ENCODE measurements at regions not wholly inside any gene's neighbourhood (a gene's known extent, or its start where the extent isn't known, plus 50 kb on each side); places are given as distances from the start of the nearest gene placed in this dataset.
"Not testable (repeated sequence)": the region's sequence is repeated elsewhere in the genome, so short reads cannot be mapped to it uniquely, and the experiment has no call there.

DNA sequence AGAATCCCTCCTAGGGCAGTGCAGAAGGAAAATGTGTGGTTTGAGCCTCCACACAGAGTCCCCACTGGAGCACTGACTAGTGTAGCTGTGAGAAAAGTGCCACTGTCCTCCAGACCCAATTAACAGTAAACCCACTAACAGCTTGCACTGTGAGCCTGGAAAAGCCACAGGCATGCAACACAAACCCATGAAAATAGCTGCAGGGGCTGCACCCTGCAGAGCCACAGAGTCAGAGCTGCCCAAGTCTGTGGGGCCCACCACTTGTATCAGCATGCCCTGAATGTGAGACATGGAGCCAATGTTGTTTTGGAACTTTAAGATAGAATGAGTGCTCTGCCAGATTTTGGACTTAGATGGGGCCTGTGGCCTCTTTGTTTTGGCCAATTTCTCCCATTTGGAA, 119.8 kb upstream of the CDH9 start:
- Mint-ChIP-seq H3K36me3 (no peaks in the 10 kb centered on the region), H3K27ac (no peak overlapping the region), H3K27me3 (no peaks in the 10 kb centered on the region), H3K4me1 (no peaks in the 10 kb centered on the region), H3K4me3 (no peak overlapping the region), H3K9me3 (peaks cover 14% of the 10 kb centered on the region)
- DNase-seq: no peak

DNA sequence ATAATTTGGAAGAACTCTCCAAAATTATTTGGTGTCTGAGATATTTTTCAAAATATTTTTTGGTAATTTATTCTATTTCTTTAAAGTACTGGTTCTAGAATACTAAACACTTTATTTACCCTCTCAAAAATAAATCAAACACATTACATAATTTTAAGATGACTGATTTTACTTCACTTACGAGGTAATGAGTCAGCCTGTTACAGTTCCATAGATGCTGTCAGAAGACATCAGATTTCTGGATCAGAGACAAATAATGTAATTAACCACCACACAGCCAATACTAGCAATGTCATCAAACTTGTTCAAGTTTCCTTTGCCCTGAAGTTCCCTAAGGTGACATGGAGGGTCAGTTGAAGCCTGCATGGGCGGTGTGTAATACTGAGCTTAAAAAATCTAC, 106.1 kb upstream of the CDH9 start:
- Mint-ChIP-seq H3K27me3 (no peaks in the 10 kb centered on the region), H3K4me1 (no peaks in the 10 kb centered on the region), H3K4me3 (no peak overlapping the region), H3K9me3 (peaks cover 4% of the 10 kb centered on the region), H3K36me3 (no peaks in the 10 kb centered on the region), H3K27ac (no peak overlapping the region)
- DNase-seq: no peak

- DNase-seq: no peak
- Mint-ChIP-seq H3K27me3 (no peaks in the 10 kb centered on the region), H3K36me3 (no peaks in the 10 kb centered on the region), H3K4me1 (no peaks in the 10 kb centered on the region), H3K9me3 (peaks cover 7% of the 10 kb centered on the region), H3K27ac (no peak overlapping the region), H3K4me3 (no peak overlapping the region)
Measured at GRCh38 chr5:27140831-27141230, 102.4 kb upstream of the CDH9 start.

- H3K4me1 Mint-ChIP-seq: no peaks in the 10 kb centered on the region
- H3K27ac Mint-ChIP-seq: no peak overlapping the region
- peaks cover 3% of the 10 kb centered on the region for H3K9me3 Mint-ChIP-seq
- no peak overlapping the region for H3K4me3 Mint-ChIP-seq
- no peak for DNase-seq
- H3K36me3 Mint-ChIP-seq: no peaks in the 10 kb centered on the region
- no peaks in the 10 kb centered on the region for H3K27me3 Mint-ChIP-seq
Measured at GRCh38 chr5:27130587-27130986, 92.2 kb upstream of the CDH9 start.

DNA sequence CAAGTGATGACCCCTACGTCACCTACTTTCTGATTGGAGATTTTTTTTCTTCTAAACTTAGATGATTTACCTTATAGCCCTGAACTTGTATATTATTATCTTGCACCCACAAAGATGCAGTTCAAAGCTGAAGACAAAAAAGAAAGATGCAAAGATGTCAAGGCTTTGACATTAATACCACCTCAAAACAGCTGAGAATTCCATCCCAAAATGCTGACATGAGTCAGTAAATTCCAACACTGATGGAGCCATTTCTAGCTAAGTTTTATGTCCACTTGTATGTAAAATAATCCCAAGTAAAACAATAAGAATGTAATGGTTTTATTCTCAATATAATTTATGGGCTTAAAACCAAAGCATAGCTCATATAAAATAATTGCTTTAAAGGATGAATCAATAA, 91.5 kb upstream of the CDH9 start:
- Mint-ChIP-seq H3K4me3 (no peak overlapping the region), H3K27me3 (no peaks in the 10 kb centered on the region), H3K4me1 (no peaks in the 10 kb centered on the region), H3K27ac (no peak overlapping the region), H3K36me3 (no peaks in the 10 kb centered on the region), H3K9me3 (peaks cover 1% of the 10 kb centered on the region)
- no peak for DNase-seq

DNA sequence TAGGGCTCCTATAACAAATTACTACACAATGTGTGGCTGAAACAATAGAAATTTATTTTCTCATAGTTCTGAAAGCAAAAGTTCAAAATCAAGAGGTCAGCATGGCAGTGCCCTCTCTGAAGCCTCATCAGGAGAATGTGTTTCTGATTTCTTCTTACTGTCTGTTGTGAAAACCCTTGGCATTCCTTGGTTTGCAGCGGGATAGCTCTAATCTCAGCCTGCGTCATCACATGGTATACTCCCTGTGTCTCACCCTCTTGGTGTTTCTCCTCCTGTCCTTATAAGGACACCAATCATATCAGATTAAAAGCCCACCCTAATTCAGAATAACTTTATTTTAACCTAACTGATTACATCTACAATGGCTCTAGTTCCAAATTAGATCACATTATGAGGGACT, 87.5 kb upstream of the CDH9 start:
- Mint-ChIP-seq H3K9me3 (peaks cover 1% of the 10 kb centered on the region), H3K36me3 (no peaks in the 10 kb centered on the region), H3K4me1 (no peaks in the 10 kb centered on the region), H3K27me3 (no peaks in the 10 kb centered on the region), H3K27ac (no peak overlapping the region), H3K4me3 (no peak overlapping the region)
- DNase-seq: no peak

DNA sequence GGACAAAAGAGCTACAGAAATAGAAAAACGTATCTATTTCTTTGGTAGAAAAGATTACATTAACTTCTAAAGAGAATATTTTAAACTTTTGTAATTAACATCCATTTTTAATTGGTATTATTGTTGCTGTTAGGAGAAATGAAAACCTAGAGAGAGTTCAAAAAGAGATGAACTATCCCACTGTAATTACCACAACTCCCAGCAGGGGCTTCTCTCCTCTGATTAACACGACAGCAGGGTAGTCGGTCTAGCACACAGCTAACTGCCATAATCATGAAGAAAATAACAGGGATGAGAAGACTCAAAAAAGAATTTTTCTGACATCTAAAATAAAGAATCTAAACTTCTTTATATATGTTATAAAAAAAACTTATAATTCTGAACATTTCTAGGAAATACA, 86.2 kb upstream of the CDH9 start:
- Mint-ChIP-seq H3K27me3 (no peaks in the 10 kb centered on the region), H3K27ac (no peak overlapping the region), H3K36me3 (no peaks in the 10 kb centered on the region)

GRCh38 chr5:27119736-27120321, 81.4 kb upstream of the CDH9 start:
- not testable (repeated sequence) for H3K27ac Mint-ChIP-seq, H3K9me3 Mint-ChIP-seq, H3K4me1 Mint-ChIP-seq, H3K27me3 Mint-ChIP-seq, H3K4me3 Mint-ChIP-seq, H3K36me3 Mint-ChIP-seq, DNase-seq

More for the DNA sequence above, 86.2 kb upstream of the CDH9 start:
- H3K4me3 Mint-ChIP-seq: no peak overlapping the region
- DNase-seq: no peak
- peaks cover 3% of the 10 kb centered on the region for H3K9me3 Mint-ChIP-seq
- no peaks in the 10 kb centered on the region for H3K4me1 Mint-ChIP-seq

- H3K36me3 Mint-ChIP-seq: no peaks in the 10 kb centered on the region
- H3K4me3 Mint-ChIP-seq: no peak overlapping the region
- H3K4me1 Mint-ChIP-seq: no peaks in the 10 kb centered on the region
- H3K27me3 Mint-ChIP-seq: no peaks in the 10 kb centered on the region
- no peaks in the 10 kb centered on the region for H3K9me3 Mint-ChIP-seq
- no peak for DNase-seq
- no peak overlapping the region for H3K27ac Mint-ChIP-seq
Measured at GRCh38 chr5:27103486-27103885, 65.1 kb upstream of the CDH9 start.

- H3K36me3 Mint-ChIP-seq, H3K27me3 Mint-ChIP-seq, H3K9me3 Mint-ChIP-seq, H3K4me1 Mint-ChIP-seq, H3K4me3 Mint-ChIP-seq, H3K27ac Mint-ChIP-seq, DNase-seq: not testable (repeated sequence)
Measured at GRCh38 chr5:27095761-27096160, 57.4 kb upstream of the CDH9 start.

- H3K27me3 Mint-ChIP-seq: no peaks in the 10 kb centered on the region
- H3K4me1 Mint-ChIP-seq: no peaks in the 10 kb centered on the region
- H3K27ac Mint-ChIP-seq: no peak overlapping the region
- H3K36me3 Mint-ChIP-seq: no peaks in the 10 kb centered on the region
- H3K9me3 Mint-ChIP-seq: no peaks in the 10 kb centered on the region
- no peak overlapping the region for H3K4me3 Mint-ChIP-seq
- DNase-seq: no peak
Measured at GRCh38 chr5:27093279-27093678, 54.9 kb upstream of the CDH9 start.

GRCh38 chr5:27091858-27092257, 53.5 kb upstream of the CDH9 start:
- Mint-ChIP-seq H3K27me3 (no peaks in the 10 kb centered on the region), H3K36me3 (no peaks in the 10 kb centered on the region), H3K27ac (no peak overlapping the region), H3K9me3 (no peaks in the 10 kb centered on the region), H3K4me3 (no peak overlapping the region), H3K4me1 (no peaks in the 10 kb centered on the region)
- no peak for DNase-seq

- H3K4me1 Mint-ChIP-seq, DNase-seq, H3K27ac Mint-ChIP-seq, H3K4me3 Mint-ChIP-seq, H3K27me3 Mint-ChIP-seq, H3K9me3 Mint-ChIP-seq, H3K36me3 Mint-ChIP-seq: not testable (repeated sequence)
Measured at GRCh38 chr5:27088822-27089221, 50.4 kb upstream of the CDH9 start.
